Heart right ventricle (tissue), 16 donors: ENCODE measurements at regions not wholly inside any gene's neighbourhood (a gene's known extent, or its start where the extent isn't known, plus 50 kb on each side); places are given as distances from the start of the nearest gene placed in this dataset.

Experiments used
- ATAC-seq, 8 donors: fragments of 200-7000 bp; cut with Tn5 transposase; one replicate each; pipeline ENCODE4 v1.9.1; 2020; ENCODE audit warnings: mild to moderate bottlenecking in 8 of 8, moderate library complexity in 8 of 8, moderate number of reproducible peaks in 1 of 8
- DNase-seq, 2 donors: peaks; one replicate each; pipeline ENCODE4 v3.0.0-alpha.2; 2020
- H3K27ac ChIP-seq, 10 donors: fragments of 200-600 bp; sonication (generic) in 2 of 10; one replicate each; pipeline versions ENCODE4 v1.5.0 to v1.8.0; 2020 to 2022; ENCODE audit warnings: mild to moderate bottlenecking in 3 of 10
- H3K27me3 ChIP-seq, 7 donors: fragments of 200-600 bp; one replicate each; pipeline ENCODE4 v1.8.0; 2021 to 2022; ENCODE audit warnings: mild to moderate bottlenecking in 2 of 7
- H3K36me3 ChIP-seq, 9 donors: fragments of 200-600 bp; sonication (generic) in 1 of 9; one replicate each; pipeline versions ENCODE4 v1.5.0 to v1.8.0; 2020 to 2022; ENCODE audit warnings: mild to moderate bottlenecking in 2 of 9
- H3K4me1 ChIP-seq, 9 donors: fragments of 200-600 bp; sonication (generic) in 1 of 9; one replicate each; pipeline versions ENCODE4 v1.5.0 to v1.8.0; 2020 to 2022; ENCODE audit warnings: mild to moderate bottlenecking in 4 of 9
- H3K4me3 ChIP-seq, 10 donors: fragments of 200-600 bp; sonication (generic) in 2 of 10; one replicate each; pipeline versions ENCODE4 v1.5.0 to v1.8.0; 2020 to 2022; ENCODE audit warnings: mild to moderate bottlenecking in 7 of 10, moderate library complexity in 2 of 10
- H3K9me3 ChIP-seq, 11 donors: fragments of 200-600 bp in 10 of 11; sonication (generic) in 2 of 11; one replicate each; pipeline versions ENCODE4 v1.5.0 to v1.8.0; 2013 to 2022; ENCODE audit warnings: mild to moderate bottlenecking in 2 of 11, control low read depth in 1 of 11, moderate library complexity in 1 of 11
- WGBS, 2 donors: extraction: QIAGEN DNeasy Blood & Tissue Kit; methylation state at CpG; one replicate each; pipeline ENCODE4 v1.1.7; 2013; ENCODE audit warnings: inconsistent platforms in 1 of 2; 5-methylcytosine and 5-hydroxymethylcytosine counted together
- intact Hi-C, 10 donors: fragments of 100-400 bp; cut with DNase I; formaldehyde crosslinking; loops; one replicate each; pipeline versions ENCODE4 v1.11.1 to v1.14.2; 2022
- TF ChIP-seq, protein P1 (sequence below), 9 donors: fragments of 200-600 bp; sonication (generic) in 2 of 9; IDR thresholded peaks; one replicate each; pipeline versions ENCODE4 v1.5.0 to v1.8.0; 2021 to 2022; ENCODE audit warnings: antibody characterized with exemption in 9 of 9, mild to moderate bottlenecking in 5 of 9, moderate library complexity in 1 of 9
- donor health status: Arrhythmogenic right ventricular cardiomyopathy.
- donor health status: ischemic (EF 13 %, LVEDD 7.1; RV severe dilation, severe dysfunction).
- donor health status: healthy with polysubstance abuse.
- donor health status: DM: no; HTN: yes; CAD: no.
- donor health status: DM: no; HTN: no; CAD: no.
- donor health status: ischemic (EF 25% LVEDD 6.9; RV normal size, moderate dysfunction).
- donor health status: ischemic (EF 25% LVEDD 5.7; RV mildly dilated, moderate dysfunction).
- donor health status: healthy.
- donor health status: DM: yes; HTN: yes; CAD: no.
- donor health status: Ischemic cardiomyopathy.
- donor health status: ischemic (EF 35%, LVEDD 5.7; RV mildly dilated, moderate dysfunction).
- donor health status: nonischemic (EF 11% LVEDD 7.7; RV severe dilation, severe dysfunction).
- donor health status: DM: yes; HTN: yes; CAD: no.
- donor health status: PGD.
- donor health status: ischemic (EF 29% LVEDD 5.4; RV normal size, mild dysfunction).
- donor health status: nonischemic (EF 23%, LVEDD 6.1; RV moderate dilation, normal function).

DNA sequence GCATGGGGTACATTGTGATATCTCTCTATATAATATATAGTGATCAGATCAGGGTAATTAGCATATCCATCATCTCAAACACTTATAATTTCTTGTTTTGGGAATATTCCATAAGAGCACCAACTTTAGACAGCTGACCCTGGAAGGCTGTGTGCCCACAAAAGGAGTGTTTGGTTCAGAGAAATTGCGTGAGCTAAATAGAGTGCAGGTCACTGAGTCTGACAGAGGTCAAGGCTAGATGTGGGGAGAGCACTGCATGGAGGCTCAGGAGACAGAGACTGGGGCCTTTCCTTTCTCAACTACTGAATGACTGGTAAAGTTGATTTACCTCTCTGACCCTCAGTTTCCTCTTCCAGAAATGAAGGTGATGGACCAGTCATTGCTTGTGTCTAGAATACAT, 114.9 kb upstream of the ADGRF1 start:
- TF ChIP-seq, protein P1, sequence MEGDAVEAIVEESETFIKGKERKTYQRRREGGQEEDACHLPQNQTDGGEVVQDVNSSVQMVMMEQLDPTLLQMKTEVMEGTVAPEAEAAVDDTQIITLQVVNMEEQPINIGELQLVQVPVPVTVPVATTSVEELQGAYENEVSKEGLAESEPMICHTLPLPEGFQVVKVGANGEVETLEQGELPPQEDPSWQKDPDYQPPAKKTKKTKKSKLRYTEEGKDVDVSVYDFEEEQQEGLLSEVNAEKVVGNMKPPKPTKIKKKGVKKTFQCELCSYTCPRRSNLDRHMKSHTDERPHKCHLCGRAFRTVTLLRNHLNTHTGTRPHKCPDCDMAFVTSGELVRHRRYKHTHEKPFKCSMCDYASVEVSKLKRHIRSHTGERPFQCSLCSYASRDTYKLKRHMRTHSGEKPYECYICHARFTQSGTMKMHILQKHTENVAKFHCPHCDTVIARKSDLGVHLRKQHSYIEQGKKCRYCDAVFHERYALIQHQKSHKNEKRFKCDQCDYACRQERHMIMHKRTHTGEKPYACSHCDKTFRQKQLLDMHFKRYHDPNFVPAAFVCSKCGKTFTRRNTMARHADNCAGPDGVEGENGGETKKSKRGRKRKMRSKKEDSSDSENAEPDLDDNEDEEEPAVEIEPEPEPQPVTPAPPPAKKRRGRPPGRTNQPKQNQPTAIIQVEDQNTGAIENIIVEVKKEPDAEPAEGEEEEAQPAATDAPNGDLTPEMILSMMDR (IDR thresholded peaks at IDR 0.05), result no peak
- 94 to 97% methylated on average over 1 of the region's 1 CpG for WGBS, 2 donors
- DNase-seq (no peak), ATAC-seq (no peak)
- Histone ChIP-seq H3K4me1 (peaks cover 0 to 21% (median 0%) of the 10 kb centered on the region in 9 donors), H3K27ac (no peak overlapping the region), H3K36me3 (no peaks in the 10 kb centered on the region), H3K27me3 (peaks cover 0 to 4% (median 0%) of the 10 kb centered on the region in 7 donors), H3K9me3 (no peaks in the 10 kb centered on the region), H3K4me3 (no peak overlapping the region)
- intact Hi-C loops, result no loop called here

- Histone ChIP-seq H3K36me3 (no peaks in the 10 kb centered on the region), H3K9me3 (no peaks in the 10 kb centered on the region), H3K27ac (no peak overlapping the region), H3K4me3 (no peak overlapping the region), H3K4me1 (peaks cover 0 to 12% (median 0%) of the 10 kb centered on the region in 9 donors), H3K27me3 (peaks cover 0 to 4% (median 0%) of the 10 kb centered on the region in 7 donors)
- TF ChIP-seq, protein P1 (IDR thresholded peaks at IDR 0.05), result no peak
- 77 to 86% methylated on average over 4 of the region's 4 CpGs for WGBS, 2 donors
- ATAC-seq (no peak), DNase-seq (no peak)
- intact Hi-C loops, result no loop called here
These were observed 114.1 kb upstream of the ADGRF1 start for GRCh38 chr6:47156196-47156595.

DNA sequence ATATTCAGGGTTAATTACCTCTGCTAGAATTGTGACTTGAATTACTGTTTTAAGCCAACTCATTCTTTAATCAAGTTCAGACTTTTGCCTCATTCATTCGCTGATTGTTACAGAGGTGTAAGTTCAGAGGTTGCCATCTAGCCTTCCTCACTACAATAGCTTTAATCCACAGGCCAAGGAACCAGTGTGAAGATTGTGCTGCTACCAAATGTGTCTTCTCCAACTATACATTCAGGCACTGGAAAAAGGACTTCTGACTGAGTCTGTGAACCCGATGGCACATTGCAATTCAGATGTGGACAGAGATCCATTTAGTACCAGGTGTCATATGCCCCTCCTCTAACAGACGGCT, 111.2 kb upstream of the ADGRF1 start:
- DNase-seq (no peak), ATAC-seq (no peak)
- Histone ChIP-seq H3K4me3 (no peak overlapping the region), H3K27ac (no peak overlapping the region), H3K36me3 (no peaks in the 10 kb centered on the region), H3K4me1 (peaks cover 0 to 5% (median 0%) of the 10 kb centered on the region in 9 donors), H3K9me3 (peaks cover 0 to 4% (median 0%) of the 10 kb centered on the region in 11 donors), H3K27me3 (peaks cover 0 to 4% (median 0%) of the 10 kb centered on the region in 7 donors)
- TF ChIP-seq, protein P1 (IDR thresholded peaks at IDR 0.05), result no peak
- 88 to 92% methylated on average over 3 of the region's 3 CpGs for WGBS, 2 donors
- intact Hi-C loops, result no loop called here

DNA sequence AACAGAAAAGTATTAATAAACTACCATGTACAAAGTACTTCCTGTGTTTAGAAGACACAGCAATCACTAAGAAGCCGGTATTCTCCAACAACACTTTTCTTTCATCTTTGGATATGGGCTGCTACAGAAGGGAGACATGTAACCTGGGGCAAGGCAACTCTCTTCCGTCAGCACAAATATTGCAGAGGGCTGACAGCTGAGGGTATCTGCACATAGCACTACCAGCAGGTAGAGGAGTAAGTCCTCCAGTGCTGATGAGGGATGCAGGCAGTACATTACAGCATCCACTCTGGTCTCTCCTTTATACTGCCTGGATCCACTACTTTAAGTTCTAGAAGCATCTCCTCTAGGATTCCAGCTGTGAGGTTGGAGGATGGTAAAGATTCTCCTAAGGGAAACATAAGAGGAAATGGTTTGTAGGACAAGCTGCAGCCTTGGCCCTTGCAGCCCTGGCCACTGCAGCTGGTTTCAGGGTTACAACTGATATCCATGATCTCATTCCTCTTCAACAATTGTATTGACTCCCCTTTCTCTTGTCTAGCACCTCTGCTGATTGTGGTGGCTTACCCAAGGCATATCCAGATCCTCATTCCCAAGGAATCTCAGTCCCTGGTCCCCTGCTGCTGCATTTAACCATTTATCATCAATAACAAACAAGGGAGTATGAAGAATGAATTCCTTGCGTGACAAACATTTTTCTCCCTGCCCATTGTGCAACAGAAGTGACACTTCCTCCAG, 110.7 kb upstream of the ADGRF1 start:
- TF ChIP-seq, protein P1 (IDR thresholded peaks at IDR 0.05), result no peak
- ATAC-seq (no peak), DNase-seq (no peak)
- intact Hi-C loops, result no loop called here
- no peak overlapping the region for H3K27ac ChIP-seq
- peaks cover 0 to 5% (median 0%) of the 10 kb centered on the region in 9 donors for H3K4me1 ChIP-seq
- WGBS, 2 donors, result 75 to 90% methylated on average over 3 of the region's 3 CpGs
- no peaks in the 10 kb centered on the region for H3K36me3 ChIP-seq
- no peak overlapping the region for H3K4me3 ChIP-seq
- peaks cover 0 to 4% (median 0%) of the 10 kb centered on the region in 11 donors for H3K9me3 ChIP-seq
- peaks cover 0 to 4% (median 0%) of the 10 kb centered on the region in 7 donors for H3K27me3 ChIP-seq
